ENCODE measurements at regions not wholly inside any gene's neighbourhood (a gene's known extent, or its start where the extent isn't known, plus 50 kb on each side); places are given as distances from the start of the nearest gene placed in this dataset.

GRCh38 chr5:15326471-15326870, 173.5 kb upstream of the FBXL7 start:
- Histone ChIP-seq H3K27me3 (ENCODE audit: control insufficient read depth in 2 of 2, insufficient read depth in 2 of 2, low read length in 2 of 2) (no peaks in the 10 kb centered on the region), H4K20me1 (replicated peaks; ENCODE audit: control insufficient read depth, insufficient read depth, low read length) (no peaks in the 10 kb centered on the region), H2AFZ (ENCODE audit: low read depth, low read length) (no peak overlapping the region), H3K27ac (ENCODE audit: extremely low read depth, low read depth, low read length) (no peak overlapping the region), H3K4me3 (no peak overlapping the region), H3K9ac (ENCODE audit: insufficient read depth in 1 of 2, low read depth in 2 of 2, low read length in 2 of 2) (no peak overlapping the region), H3K9me3 (replicated peaks; ENCODE audit: control insufficient read depth, insufficient read depth, low read depth, low read length) (no peaks in the 10 kb centered on the region), H3K36me3 (ENCODE audit: control insufficient read depth, insufficient read depth, low read length) (no peaks in the 10 kb centered on the region), H3K4me1 (replicated peaks in 1 of 2; ENCODE audit: control insufficient read depth in 2 of 2, insufficient read depth in 2 of 2, low read length in 2 of 2) (no peaks in the 10 kb centered on the region), H3K9me1 (ENCODE audit: control insufficient read depth, insufficient read depth, low read length) (no peaks in the 10 kb centered on the region), H3K79me2 (ENCODE audit: control insufficient read depth, insufficient read depth, low read length) (no peaks in the 10 kb centered on the region), H3K4me2 (ENCODE audit: insufficient read depth, low read length) (no peak overlapping the region)
- DNase-seq (ENCODE audit: extremely low read depth in 1 of 4, low spot score in 3 of 4): no peak
- TF ChIP-seq ZBTB34 (CRISPR knock-in tag; IDR thresholded peaks at IDR 0.05): no peak
- TF ChIP-seq ZBTB49 (CRISPR knock-in tag; IDR thresholded peaks at IDR 0.05; ENCODE audit: borderline replicate concordance): no peak
- TF ChIP-seq ESRRB (CRISPR knock-in tag; IDR thresholded peaks at IDR 0.05; ENCODE audit: borderline replicate concordance): no peak
- TF ChIP-seq ZNF280B (CRISPR knock-in tag; IDR thresholded peaks at IDR 0.05): no peak
- TF ChIP-seq PCBP1 (IDR thresholded peaks at IDR 0.05; ENCODE audit: low read depth, low read length, poor library complexity, severe bottlenecking): no peak
- no peak for TF ChIP-seq PRPF4 (IDR thresholded peaks at IDR 0.05; ENCODE audit: insufficient read depth, low read depth, low read length, poor library complexity, severe bottlenecking)
- no peak for TF ChIP-seq BRCA1 (IDR thresholded peaks at IDR 0.05)
- no peak for TF ChIP-seq BRCA1 (CRISPR knock-in tag; IDR thresholded peaks at IDR 0.05)
- no peak for FAIRE-seq
- intact Hi-C loops (cut with micrococcal nuclease) (no loop called here), in situ Hi-C loops (cut with MboI) (no loop called here)
- 0% methylated on average over 4 of the region's 4 CpGs for WGBS (ENCODE audit: insufficient coverage, low coverage, missing lambda C conversion rate)
- CTCF ChIA-PET (ENCODE audit: low intra/inter-chr PET ratio): no interaction called here
- POLR2A ChIA-PET: no interaction called here
- ATAC-seq: no peak
- no TSS peak for BruUV-seq (replicated peaks)

Measured in K562 (cell line).